PC-3 (cell line): ENCODE measurements at regions not wholly inside any gene's neighbourhood (a gene's known extent, or its start where the extent isn't known, plus 50 kb on each side); places are given as distances from the start of the nearest gene placed in this dataset.

Experiments used
- ATAC-seq: fragments of 200-7000 bp; cut with Tn5 transposase; 2 replicates; pipeline ENCODE4 v1.9.1; 2020; ENCODE audit warnings: mild to moderate bottlenecking, moderate library complexity
- BruUV-seq: library from RNA; stranded (reverse); fragments of 400-500 nt; replicated peaks from 2 replicates; lab custom pipeline; 2021; lab: Mats Ljungman, UMichigan
- CTCF ChIA-PET: fragments of 300-600 bp; sonication (Branson Sonifier 250); formaldehyde crosslinking; loops from one replicate; lab custom pipeline; 2022; ENCODE audit warnings: antibody characterized with exemption; lab: Charles Lee
- POLR2A ChIA-PET: fragments of 300-600 bp; sonication (Branson Sonifier 250); formaldehyde crosslinking; loops from one replicate; lab custom pipeline; 2022; ENCODE audit warnings: antibody characterized with exemption; ENCODE audit not compliant: unreplicated experiment; lab: Charles Lee
- DNase-seq: peaks from one replicate; pipeline ENCODE4 v3.0.0-alpha.2; 2015
- H2AFZ ChIP-seq: fragments of 300-600 bp; sonication (generic); 2 replicates; pipeline ENCODE4 v1.6.0; 2016; ENCODE audit warnings: antibody characterized with exemption, low read length
- H3F3A ChIP-seq: fragments of 300-600 bp; sonication (generic); one replicate; pipeline ENCODE4 v1.6.0; 2017; ENCODE audit warnings: antibody characterized with exemption, low read length, control low read depth, mild to moderate bottlenecking; ENCODE audit not compliant: unreplicated experiment
- H3K27ac ChIP-seq: fragments of 300-600 bp; sonication (generic); 2 replicates; pipeline ENCODE4 v1.5.1; 2016; ENCODE audit warnings: mild to moderate bottlenecking, low read length
- H3K27me3 ChIP-seq: fragments of 300-600 bp; sonication (generic); 2 replicates; pipeline ENCODE4 v1.6.1; 2016; ENCODE audit warnings: low read length, mixed read lengths
- H3K36me3 ChIP-seq: fragments of 300-600 bp; sonication (generic); 2 replicates; pipeline ENCODE4 v1.6.1; 2016; ENCODE audit warnings: low read depth, mixed run types, low read length, mixed read lengths
- H3K4me1 ChIP-seq: fragments of 300-600 bp; sonication (generic); 2 replicates; pipeline ENCODE4 v1.5.1; 2016; ENCODE audit warnings: low read length; ENCODE audit not compliant: insufficient read depth
- H3K4me2 ChIP-seq: fragments of 300-600 bp; sonication (generic); 2 replicates; pipeline ENCODE4 v1.6.0; 2016; ENCODE audit warnings: low read length
- H3K4me3 ChIP-seq: fragments of 300-600 bp; sonication (generic); 2 replicates; pipeline ENCODE4 v1.5.1; 2016; ENCODE audit warnings: mild to moderate bottlenecking, low read length, mixed read lengths
- H3K79me2 ChIP-seq: fragments of 300-600 bp; sonication (generic); 2 replicates; pipeline ENCODE4 v1.6.1; 2017; ENCODE audit warnings: low read length, mixed read lengths
- H3K9ac ChIP-seq: fragments of 300-600 bp; sonication (generic); 2 replicates; pipeline ENCODE4 v1.6.0; 2016; ENCODE audit warnings: mild to moderate bottlenecking, low read length
- H3K9me2 ChIP-seq: fragments of 300-600 bp; sonication (generic); replicated peaks from 2 replicates; pipeline ENCODE4 v1.6.1; 2016; ENCODE audit warnings: mixed run types, low read length, mixed read lengths
- H3K9me3 ChIP-seq: fragments of 300-600 bp; sonication (generic); 2 replicates; pipeline ENCODE4 v1.6.1; 2016; ENCODE audit warnings: low read length, mixed read lengths
- H4K20me1 ChIP-seq: fragments of 300-600 bp; sonication (generic); 2 replicates; pipeline ENCODE4 v1.6.1; 2016; ENCODE audit warnings: low read length, mixed read lengths
- CTCF ChIP-seq: fragments of 300-600 bp; sonication (generic); conservative IDR thresholded peaks from 2 replicates; pipeline ENCODE4 v1.5.1; 2017; ENCODE audit warnings: antibody characterized with exemption, low read depth, mild to moderate bottlenecking, low read length
- EZH2 ChIP-seq: fragments of 300-600 bp; sonication (generic); IDR thresholded peaks from one replicate; pipeline ENCODE4 v1.6.1; 2017; ENCODE audit warnings: antibody characterized with exemption, mild to moderate bottlenecking, low read length; ENCODE audit not compliant: unreplicated experiment
- EZH2phosphoT487 ChIP-seq: fragments of 300-600 bp; sonication (generic); IDR thresholded peaks from 2 replicates; pipeline ENCODE4 v1.6.1; 2018; ENCODE audit warnings: mild to moderate bottlenecking, antibody characterized with exemption, low read length, borderline replicate concordance
- intact Hi-C: fragments of 100-400 bp; cut with micrococcal nuclease; formaldehyde crosslinking; loops from 2 replicates; pipeline ENCODE4 v1.9.0; 2023

- ATAC-seq (no peak), DNase-seq (no peak)
- Histone ChIP-seq H3K27ac (no peak overlapping the region), H3K4me2 (no peak overlapping the region), H3K9me2 (no peaks in the 10 kb centered on the region), H3F3A (no peaks in the 10 kb centered on the region), H3K36me3 (no peaks in the 10 kb centered on the region), H3K4me1 (peaks cover 24% of the 10 kb centered on the region), H4K20me1 (no peaks in the 10 kb centered on the region), H3K9me3 (no peaks in the 10 kb centered on the region), H3K27me3 (no peaks in the 10 kb centered on the region), H3K9ac (no peak overlapping the region), H3K4me3 (no peak overlapping the region), H3K79me2 (no peaks in the 10 kb centered on the region), H2AFZ (no peak overlapping the region)
- TF ChIP-seq CTCF (no peak), EZH2 (no peak), EZH2phosphoT487 (no peak)
- ChIA-PET POLR2A (no interaction called here), CTCF (no interaction called here)
- intact Hi-C loops = no loop called here
- BruUV-seq = no TSS peak
These were observed 66.2 kb upstream of the CD83 start for GRCh38 chr6:14051355-14051754.

GRCh38 chr6:14053811-14054210 lies 63.8 kb upstream of the CD83 start:
- Histone ChIP-seq H3K27me3 (no peaks in the 10 kb centered on the region), H3K9me3 (no peaks in the 10 kb centered on the region), H3F3A (peaks cover 6% of the 10 kb centered on the region), H3K4me2 (peak overlapping the region; percentile 41), H3K36me3 (no peaks in the 10 kb centered on the region), H3K79me2 (no peaks in the 10 kb centered on the region), H3K9ac (no peak overlapping the region), H3K9me2 (no peaks in the 10 kb centered on the region), H2AFZ (no peak overlapping the region), H3K4me1 (peaks cover 38% of the 10 kb centered on the region), H3K27ac (peak overlapping the region; percentile 43), H3K4me3 (no peak overlapping the region), H4K20me1 (no peaks in the 10 kb centered on the region)
- ATAC-seq = no peak
- intact Hi-C loops = no loop called here
- ChIA-PET CTCF (interaction anchor here (1.1 kb wide), 1 partner anchor 12 kb away, joined by 4 read pairs; no protein-coding TSS in a partner anchor), POLR2A (no interaction called here)
- DNase-seq = peak; percentile 79
- TF ChIP-seq EZH2 = no peak
- no peak for TF ChIP-seq EZH2phosphoT487
- TF ChIP-seq CTCF = no peak
- BruUV-seq = no TSS peak

GRCh38 chr6:14055541-14055940 lies 62.0 kb upstream of the CD83 start:
- Histone ChIP-seq H3K4me3 (no peak overlapping the region), H3K4me2 (peak overlapping the region; percentile 32; the same call in 1 of the 2 replicates), H2AFZ (no peak overlapping the region), H4K20me1 (no peaks in the 10 kb centered on the region), H3K27ac (no peak overlapping the region), H3K9me2 (no peaks in the 10 kb centered on the region), H3F3A (peaks cover 13% of the 10 kb centered on the region), H3K4me1 (peaks cover 56% of the 10 kb centered on the region), H3K79me2 (no peaks in the 10 kb centered on the region), H3K9ac (no peak overlapping the region), H3K36me3 (no peaks in the 10 kb centered on the region), H3K27me3 (no peaks in the 10 kb centered on the region), H3K9me3 (no peaks in the 10 kb centered on the region)
- CTCF ChIA-PET = interaction anchor here (0.9 to 1.4 kb wide), 3 partner anchors 9 to 142 kb away, joined by 3 to 7 read pairs (median 3); no protein-coding TSS in a partner anchor
- intact Hi-C loops = no loop called here
- BruUV-seq = no TSS peak
- POLR2A ChIA-PET = no interaction called here
- ATAC-seq (peak; percentile 21), DNase-seq (peak; percentile 53)
- TF ChIP-seq EZH2 (no peak), CTCF (no peak), EZH2phosphoT487 (no peak)
